NCI-H748 (cell line): ENCODE measurements at regions not wholly inside any gene's neighbourhood (a gene's known extent, or its start where the extent isn't known, plus 50 kb on each side); places are given as distances from the start of the nearest gene placed in this dataset.

Experiments used
- DNase-seq: peaks from one replicate; lab custom pipeline; 2025; ENCODE audit not compliant: unreplicated experiment; lab: John Stamatoyannopoulos, UW

- DNase-seq = no peak
Observed at GRCh38 chr10:105682911-105683310, 1041.8 kb downstream of the SORCS3 start.

DNA sequence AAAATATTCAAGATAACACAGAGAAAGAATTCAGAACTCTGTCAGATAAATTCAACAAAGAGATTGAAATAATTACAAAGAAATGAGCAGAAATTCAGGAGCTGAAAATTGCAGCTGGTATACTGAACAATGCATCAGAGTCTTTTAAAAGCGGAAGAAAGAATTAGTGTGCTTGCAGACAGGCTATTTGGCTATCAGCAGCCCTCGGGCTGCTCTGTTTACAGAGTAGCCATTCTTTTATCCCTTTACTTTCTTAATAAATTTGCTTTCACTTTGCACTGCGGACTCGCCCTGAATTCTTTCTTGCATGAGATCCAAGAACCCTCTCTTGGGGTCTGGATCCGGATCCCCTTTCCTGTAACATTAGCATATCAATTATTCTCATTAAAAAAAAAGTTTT is 1040.0 kb downstream of the SORCS3 start:
- DNase-seq = no peak

- DNase-seq = no peak
Observed at GRCh38 chr10:105679781-105680180, 1038.7 kb downstream of the SORCS3 start.

GRCh38 chr10:105675333-105675732 is 1034.2 kb downstream of the SORCS3 start:
- no peak for DNase-seq

DNA sequence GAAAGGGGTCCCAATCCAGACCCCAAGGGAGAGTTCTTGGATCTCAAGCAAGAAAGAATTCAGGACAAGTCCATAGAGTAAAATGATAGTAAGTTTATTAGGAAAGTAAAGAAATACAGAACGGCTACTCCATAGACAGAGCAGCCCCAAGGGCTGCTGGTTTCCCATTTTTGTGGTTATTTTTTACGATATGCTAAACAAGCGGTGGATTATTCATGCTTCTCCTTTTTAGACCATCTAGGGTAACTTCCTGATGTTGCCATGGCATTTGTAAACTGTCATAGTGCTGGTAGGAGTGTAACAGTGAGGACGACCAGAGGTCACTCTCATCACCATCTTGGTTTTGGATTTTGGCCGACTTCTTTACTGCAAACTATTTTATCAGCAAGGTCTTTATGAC is 1033.4 kb downstream of the SORCS3 start:
- DNase-seq = no peak

DNA sequence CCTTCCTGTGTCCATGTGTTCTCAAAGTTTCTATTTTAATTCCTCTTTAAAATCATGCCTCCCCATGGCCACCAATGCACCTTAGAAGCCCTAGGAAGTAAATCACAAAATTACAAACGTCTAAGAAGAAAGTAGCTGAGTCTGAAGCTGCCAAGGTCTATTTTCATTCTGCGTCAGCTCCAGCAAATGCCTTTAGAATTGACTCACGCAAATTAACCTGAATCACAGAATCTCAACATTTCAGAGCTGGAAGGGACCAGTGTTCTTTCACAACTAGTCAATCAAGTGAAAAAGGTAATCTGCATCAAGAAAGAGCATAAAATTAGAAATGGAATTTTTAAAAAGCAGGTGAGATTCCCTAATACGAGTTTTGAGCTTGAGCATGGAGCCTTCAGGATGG is 1017.6 kb downstream of the SORCS3 start:
- DNase-seq = no peak

DNA sequence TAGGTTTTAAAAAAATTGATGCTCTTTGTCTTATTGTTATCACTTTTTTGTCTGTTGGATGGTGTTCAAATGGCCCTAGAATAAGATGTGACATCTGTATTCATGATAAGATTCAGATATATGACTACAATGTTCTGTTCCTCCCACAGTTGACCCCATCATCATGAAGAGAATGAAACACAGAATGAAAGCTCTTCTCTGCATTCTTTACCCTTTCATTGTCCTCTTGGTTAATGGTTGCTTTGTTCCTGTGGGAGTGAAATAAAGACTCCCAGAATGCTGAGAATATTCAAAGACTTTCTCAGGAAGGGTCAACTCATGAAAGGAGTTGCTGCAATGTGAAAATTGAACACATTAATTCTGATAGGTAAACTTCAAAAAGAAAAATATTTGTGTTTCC is 1015.8 kb downstream of the SORCS3 start:
- no peak for DNase-seq

DNA sequence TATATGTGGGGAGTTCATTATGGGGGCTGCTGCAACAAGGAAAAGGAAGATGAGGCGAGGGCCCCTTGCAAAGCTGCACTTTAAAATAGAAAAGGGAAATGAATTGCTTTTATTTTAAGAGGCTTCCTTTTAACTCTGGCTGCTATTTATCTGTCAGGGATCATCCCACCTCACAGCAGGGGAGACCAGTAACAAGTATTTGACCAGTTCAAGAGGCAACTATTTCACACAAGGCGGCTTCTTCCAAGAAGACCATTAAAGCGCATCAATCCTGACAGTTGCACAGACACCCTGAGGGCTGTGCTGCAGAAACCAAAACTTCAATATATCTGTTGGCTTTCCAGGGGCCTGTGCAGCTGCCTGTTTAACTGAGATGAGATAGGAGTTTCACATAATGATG is 1009.2 kb downstream of the SORCS3 start:
- peak; percentile 24 for DNase-seq

- no peak for DNase-seq
Observed at GRCh38 chr10:105647354-105647753, 1006.3 kb downstream of the SORCS3 start.

DNA sequence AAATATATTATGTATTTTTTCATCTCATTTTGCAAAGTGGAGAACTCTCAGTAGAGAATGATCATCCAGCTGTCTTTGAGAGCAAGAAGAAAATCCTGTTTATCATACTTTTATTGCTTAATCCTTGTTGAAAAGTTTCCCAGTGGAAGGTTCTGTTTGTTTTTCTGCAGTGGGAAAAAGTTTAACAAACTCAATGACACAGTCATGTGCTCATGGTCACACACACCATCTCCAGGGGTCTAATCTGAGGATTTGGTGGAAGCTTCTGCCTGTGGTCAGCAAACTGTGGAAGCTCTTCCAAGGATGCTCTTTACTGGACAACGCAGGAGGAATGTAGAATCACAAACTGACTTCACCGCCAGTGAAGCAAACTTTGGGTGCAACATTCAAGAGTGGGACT is 1003.9 kb downstream of the SORCS3 start:
- no peak for DNase-seq

DNA sequence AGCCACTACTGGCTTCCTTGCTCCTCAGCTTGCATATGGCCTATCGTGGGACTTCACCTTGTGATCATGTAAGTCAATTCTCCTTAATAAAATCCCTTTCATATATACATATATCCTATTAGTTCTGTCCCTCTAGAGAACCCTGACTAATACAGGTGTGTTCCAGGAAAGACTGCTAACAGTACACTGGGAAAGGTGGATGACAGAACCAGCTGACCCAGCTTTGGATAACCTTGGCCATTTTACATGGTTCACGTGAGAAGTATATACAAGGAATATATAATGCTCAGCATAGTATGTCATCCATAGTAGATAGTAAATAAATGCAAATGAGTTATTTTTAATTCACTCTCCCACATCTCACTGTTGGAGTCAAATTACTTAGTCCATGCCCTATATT is 1003.5 kb downstream of the SORCS3 start:
- no peak for DNase-seq

- no peak for DNase-seq
Observed at GRCh38 chr10:105644091-105644490, 1003.0 kb downstream of the SORCS3 start.

GRCh38 chr10:105643660-105644059 is 1002.6 kb downstream of the SORCS3 start:
- DNase-seq = no peak

DNA sequence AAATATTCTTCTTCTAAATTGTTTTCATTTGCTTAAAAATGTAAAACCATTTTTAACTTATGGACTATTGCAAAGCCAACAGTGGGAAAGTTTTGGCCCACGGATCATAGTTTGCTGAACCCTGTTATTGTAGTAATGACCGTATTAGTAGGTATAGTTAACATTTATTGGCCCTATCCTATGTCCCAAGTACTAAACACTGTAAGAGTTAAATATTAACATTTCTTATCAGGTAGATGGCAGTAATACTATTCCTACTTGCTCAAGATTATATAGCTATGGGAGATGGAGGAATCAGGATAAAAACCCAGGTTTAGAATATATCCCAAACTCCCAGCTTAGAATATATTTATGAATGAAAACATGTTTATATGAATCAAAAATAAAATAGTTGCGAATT is 993.2 kb downstream of the SORCS3 start:
- DNase-seq = no peak

- DNase-seq = no peak
Observed at GRCh38 chr10:105615715-105616365, 974.8 kb downstream of the SORCS3 start.

DNA sequence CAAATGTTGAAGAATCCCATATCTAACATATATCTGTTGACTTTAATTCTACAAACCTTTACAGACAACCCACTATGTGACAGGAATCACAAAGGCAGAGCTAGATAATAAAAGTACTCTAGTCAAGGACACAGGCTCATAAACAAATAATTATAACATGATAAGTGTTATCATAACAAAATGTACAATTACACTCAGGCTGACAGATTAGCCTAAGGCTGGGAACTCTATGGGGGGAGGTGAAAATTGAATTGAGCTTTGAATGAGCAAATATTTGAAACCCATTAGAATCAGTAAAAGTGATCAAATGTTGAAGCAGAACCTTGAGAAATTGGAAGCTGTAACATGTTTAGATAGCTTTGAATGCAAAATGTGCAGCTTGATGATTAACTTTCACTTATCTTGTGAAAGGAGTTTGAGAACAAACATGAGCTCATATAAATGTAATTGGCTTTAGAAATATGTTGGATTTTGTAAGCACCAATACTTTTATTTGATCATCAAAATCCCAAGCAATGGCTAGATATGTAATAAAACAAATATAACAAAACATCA is 970.2 kb downstream of the SORCS3 start:
- DNase-seq = peak; percentile 63

DNA sequence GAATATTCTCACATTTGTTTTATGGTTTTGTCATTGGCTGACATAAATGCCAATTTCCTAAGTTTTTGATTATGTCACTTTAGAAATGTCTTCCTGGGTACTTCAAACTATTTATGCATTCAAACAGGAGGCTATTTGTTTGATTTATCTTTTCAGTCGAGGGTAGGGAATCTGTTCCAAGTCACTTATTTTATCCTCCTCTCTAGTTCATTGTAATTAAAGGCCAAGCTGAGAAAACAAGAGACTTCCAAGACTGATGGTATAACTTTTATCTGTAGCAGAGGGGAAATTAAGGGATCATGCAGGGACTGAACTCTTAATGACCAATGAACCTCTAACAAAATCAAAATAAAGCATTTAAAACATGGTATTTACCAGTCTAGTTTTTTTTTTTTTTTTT is 968.4 kb downstream of the SORCS3 start:
- no peak for DNase-seq

GRCh38 chr10:105605918-105606317 is 964.8 kb downstream of the SORCS3 start:
- no peak for DNase-seq

GRCh38 chr10:105605104-105605503 is 964.0 kb downstream of the SORCS3 start:
- no peak for DNase-seq

DNA sequence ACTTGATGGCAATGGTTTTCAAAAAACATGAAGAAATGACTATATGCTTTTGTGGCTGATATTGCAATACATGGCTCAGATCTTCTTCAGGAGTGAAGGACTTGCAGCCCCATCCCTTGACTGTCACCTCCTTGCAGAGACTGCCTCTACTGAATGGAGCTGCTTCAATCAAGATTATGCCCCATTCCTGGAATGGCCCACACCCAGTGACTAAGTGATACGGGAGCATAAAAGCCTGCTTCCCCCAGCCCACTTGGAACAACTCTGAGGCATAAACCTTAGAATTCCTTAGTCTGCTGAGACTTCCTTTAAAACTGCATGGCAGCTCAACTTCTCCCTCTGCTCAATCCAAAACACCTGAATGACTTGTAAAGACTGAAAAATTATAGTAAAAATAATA is 957.1 kb downstream of the SORCS3 start:
- DNase-seq = no peak

GRCh38 chr10:105597312-105597711 is 956.2 kb downstream of the SORCS3 start:
- peak; percentile 1 for DNase-seq

GRCh38 chr10:105596749-105597148 is 955.7 kb downstream of the SORCS3 start:
- DNase-seq = no peak

GRCh38 chr10:105594296-105594695 is 953.2 kb downstream of the SORCS3 start:
- no peak for DNase-seq
